SK-N-SH treated with all-trans-retinoic acid at 6 μM for 48 hours (cell line): ENCODE measurements at regions not wholly inside any gene's neighbourhood (a gene's known extent, or its start where the extent isn't known, plus 50 kb on each side); places are given as distances from the start of the nearest gene placed in this dataset.

Source experiments
- ARNTL ChIP-seq: fragments of 450-650 bp; formaldehyde crosslinking; IDR thresholded peaks from 2 replicates; pipeline ENCODE4 v1.5.0; 2020; ENCODE audit warnings: low read depth, mild to moderate bottlenecking, moderate library complexity, borderline replicate concordance
- CREB5 ChIP-seq: fragments of 250-450 bp; sonication (Bioruptor Pico); IDR thresholded peaks from 2 replicates; pipeline ENCODE4 v1.5.1; 2020; ENCODE audit warnings: low read depth, mild to moderate bottlenecking, moderate library complexity
- ESRRG ChIP-seq: fragments of 250-450 bp; sonication (Bioruptor Pico); IDR thresholded peaks from 2 replicates; pipeline ENCODE4 v1.6.1; 2021; ENCODE audit warnings: mild to moderate bottlenecking
- PATZ1 ChIP-seq: fragments of 250-450 bp; sonication (Bioruptor Pico); IDR thresholded peaks from 2 replicates; pipeline ENCODE4 v1.8.0; 2020; ENCODE audit warnings: mild to moderate bottlenecking, moderate library complexity, borderline replicate concordance
- RARB ChIP-seq: fragments of 250-450 bp; sonication (Bioruptor Pico); IDR thresholded peaks from 2 replicates; pipeline ENCODE4 v1.8.0; 2021; ENCODE audit warnings: mild to moderate bottlenecking, moderate library complexity
- SNAI2 ChIP-seq: fragments of 250-450 bp; sonication (Bioruptor Pico); IDR thresholded peaks from 2 replicates; pipeline ENCODE4 v1.5.0; 2020; ENCODE audit warnings: mild to moderate bottlenecking, moderate library complexity
- ZC3H10 ChIP-seq: fragments of 250-450 bp; sonication (Bioruptor Pico); IDR thresholded peaks from 2 replicates; pipeline ENCODE4 v1.5.1; 2021; ENCODE audit warnings: mild to moderate bottlenecking, moderate library complexity

- TF ChIP-seq ESRRG (no peak), SNAI2 (CRISPR knock-in tag) (no peak), PATZ1 (CRISPR knock-in tag) (no peak), ARNTL (no peak), RARB (no peak), CREB5 (no peak), ZC3H10 (no peak)
Measured at GRCh38 chr18:54089749-54090459, 134.6 kb downstream of the MBD2 start.
